ENCODE measurements at regions not wholly inside any gene's neighbourhood (a gene's known extent, or its start where the extent isn't known, plus 50 kb on each side); places are given as distances from the start of the nearest gene placed in this dataset.

DNA sequence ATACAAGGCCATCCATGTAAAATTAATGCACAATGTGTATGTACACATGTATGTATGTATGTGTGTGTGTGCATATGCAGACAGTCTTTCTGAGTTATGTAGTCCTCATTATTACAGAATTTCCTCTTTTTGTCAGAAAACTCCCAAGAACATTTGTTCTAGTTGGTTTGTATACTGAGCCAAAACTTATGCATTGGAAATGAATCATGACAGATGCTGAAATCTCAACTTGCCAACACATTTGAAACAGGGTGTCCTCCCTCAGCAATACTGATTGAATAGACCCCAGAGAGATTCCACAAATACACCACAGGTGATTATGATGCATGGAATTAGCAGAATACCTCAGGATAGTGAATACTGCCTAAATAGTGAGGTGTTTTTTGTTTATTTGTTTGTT, 472.9 kb upstream of the PCDH15 start:
- TF ChIP-seq, protein P1, sequence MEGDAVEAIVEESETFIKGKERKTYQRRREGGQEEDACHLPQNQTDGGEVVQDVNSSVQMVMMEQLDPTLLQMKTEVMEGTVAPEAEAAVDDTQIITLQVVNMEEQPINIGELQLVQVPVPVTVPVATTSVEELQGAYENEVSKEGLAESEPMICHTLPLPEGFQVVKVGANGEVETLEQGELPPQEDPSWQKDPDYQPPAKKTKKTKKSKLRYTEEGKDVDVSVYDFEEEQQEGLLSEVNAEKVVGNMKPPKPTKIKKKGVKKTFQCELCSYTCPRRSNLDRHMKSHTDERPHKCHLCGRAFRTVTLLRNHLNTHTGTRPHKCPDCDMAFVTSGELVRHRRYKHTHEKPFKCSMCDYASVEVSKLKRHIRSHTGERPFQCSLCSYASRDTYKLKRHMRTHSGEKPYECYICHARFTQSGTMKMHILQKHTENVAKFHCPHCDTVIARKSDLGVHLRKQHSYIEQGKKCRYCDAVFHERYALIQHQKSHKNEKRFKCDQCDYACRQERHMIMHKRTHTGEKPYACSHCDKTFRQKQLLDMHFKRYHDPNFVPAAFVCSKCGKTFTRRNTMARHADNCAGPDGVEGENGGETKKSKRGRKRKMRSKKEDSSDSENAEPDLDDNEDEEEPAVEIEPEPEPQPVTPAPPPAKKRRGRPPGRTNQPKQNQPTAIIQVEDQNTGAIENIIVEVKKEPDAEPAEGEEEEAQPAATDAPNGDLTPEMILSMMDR (conservative IDR thresholded peaks at IDR 0.05) = no peak
- no peak for TF ChIP-seq ZFX (IDR thresholded peaks at IDR 0.05)

All from C4-2B (cell line).